Liver (tissue), 8 donors: ENCODE measurements at regions not wholly inside any gene's neighbourhood (a gene's known extent, or its start where the extent isn't known, plus 50 kb on each side); places are given as distances from the start of the nearest gene placed in this dataset.

Experiments used
- DNase-seq: peaks from one replicate; pipeline ENCODE4 v3.0.0-alpha.2; 2017; ENCODE audit warnings: low spot score
- H3K27ac ChIP-seq, 2 donors: one replicate each; pipeline ENCODE4 v1.7.0; 2013; ENCODE audit warnings: inconsistent platforms in 2 of 2, low read length in 2 of 2, control low read depth in 1 of 2, low read depth in 1 of 2, mild to moderate bottlenecking in 1 of 2
- H3K27me3 ChIP-seq, 4 donors: one replicate each; pipeline versions ENCODE4 v1.6.1 to v1.7.0; 2013; ENCODE audit warnings: low read length in 3 of 4, inconsistent platforms in 1 of 4, mild to moderate bottlenecking in 1 of 4, moderate library complexity in 1 of 4; ENCODE audit not compliant: control insufficient read depth in 4 of 4, insufficient read depth in 4 of 4
- H3K36me3 ChIP-seq, 4 donors: one replicate each; pipeline versions ENCODE4 v1.6.1 to v1.7.0; 2013; ENCODE audit warnings: low read length in 3 of 4, mild to moderate bottlenecking in 3 of 4, low read depth in 1 of 4, moderate library complexity in 1 of 4; ENCODE audit not compliant: control insufficient read depth in 4 of 4, insufficient read depth in 3 of 4
- H3K4me1 ChIP-seq, 4 donors: one replicate each; pipeline versions ENCODE4 v1.6.1 to v1.7.0; 2013; ENCODE audit warnings: low read length in 3 of 4, mild to moderate bottlenecking in 3 of 4, moderate library complexity in 1 of 4; ENCODE audit not compliant: control insufficient read depth in 4 of 4, insufficient read depth in 4 of 4
- H3K4me3 ChIP-seq, 3 donors: one replicate each; pipeline versions ENCODE4 v1.6.1 to v1.7.0; 2013; ENCODE audit warnings: low read length in 3 of 3, control low read depth in 1 of 3, low read depth in 1 of 3, mild to moderate bottlenecking in 1 of 3
- H3K9ac ChIP-seq, 2 donors: one replicate each; pipeline ENCODE4 v1.7.0; 2013; ENCODE audit warnings: low read length in 2 of 2, mild to moderate bottlenecking in 2 of 2, moderate library complexity in 2 of 2, control low read depth in 1 of 2, low read depth in 1 of 2
- H3K9me3 ChIP-seq, 4 donors: one replicate each; pipeline versions ENCODE4 v1.6.1 to v1.7.0; 2013; ENCODE audit warnings: low read length in 3 of 4; ENCODE audit not compliant: control insufficient read depth in 4 of 4
- ATF3 ChIP-seq: IDR thresholded peaks from 2 replicates; pipeline ENCODE4 v1.6.1; 2016; ENCODE audit warnings: antibody characterized with exemption
- EGR1 ChIP-seq, 2 donors: IDR thresholded peaks; 2 replicates each; pipeline ENCODE4 v1.6.1; 2016 to 2018; ENCODE audit warnings: antibody characterized with exemption in 2 of 2, low read depth in 2 of 2
- FOXA1 ChIP-seq: IDR thresholded peaks from 2 replicates; pipeline ENCODE4 v1.6.1; 2016; ENCODE audit warnings: antibody characterized with exemption
- FOXA2 ChIP-seq: IDR thresholded peaks from 2 replicates; pipeline ENCODE4 v1.6.1; 2016; ENCODE audit warnings: antibody characterized with exemption
- GABPA ChIP-seq, 2 donors: IDR thresholded peaks in 1 of 2; conservative IDR thresholded peaks in 1 of 2; 2 replicates each; pipeline ENCODE4 v1.6.1; 2016; ENCODE audit warnings: antibody characterized with exemption in 2 of 2, mild to moderate bottlenecking in 1 of 2, moderate library complexity in 1 of 2
- HNF4A ChIP-seq, 2 donors: conservative IDR thresholded peaks; 2 replicates each; pipeline ENCODE4 v1.6.1; 2016; ENCODE audit warnings: antibody characterized with exemption in 2 of 2, mild to moderate bottlenecking in 2 of 2
- HNF4G ChIP-seq: IDR thresholded peaks from 2 replicates; pipeline ENCODE4 v1.6.1; 2016; ENCODE audit warnings: antibody characterized with exemption
- JUND ChIP-seq, 2 donors: IDR thresholded peaks; 2 replicates each; pipeline ENCODE4 v1.6.1; 2016; ENCODE audit warnings: antibody characterized with exemption in 2 of 2
- NR2F2 ChIP-seq: IDR thresholded peaks from 2 replicates; pipeline ENCODE4 v1.6.1; 2016; ENCODE audit warnings: antibody characterized with exemption
- RAD21 ChIP-seq, 2 donors: IDR thresholded peaks; 2 replicates each; pipeline ENCODE4 v1.6.1; 2016; ENCODE audit warnings: antibody characterized with exemption in 2 of 2, mild to moderate bottlenecking in 2 of 2
- RXRA ChIP-seq, 2 donors: IDR thresholded peaks; 2 replicates each; pipeline ENCODE4 v1.6.1; 2017 to 2018; ENCODE audit warnings: antibody characterized with exemption in 2 of 2, mild to moderate bottlenecking in 1 of 2
- SP1 ChIP-seq: IDR thresholded peaks from 2 replicates; pipeline ENCODE4 v1.6.1; 2018; ENCODE audit warnings: antibody characterized with exemption, mild to moderate bottlenecking
- TAF1 ChIP-seq: conservative IDR thresholded peaks from 2 replicates; pipeline ENCODE4 v1.6.1; 2016; ENCODE audit warnings: antibody characterized with exemption, mild to moderate bottlenecking
- YY1 ChIP-seq: IDR thresholded peaks from 2 replicates; pipeline ENCODE4 v1.6.1; 2016; ENCODE audit warnings: antibody characterized with exemption, mild to moderate bottlenecking
- ZBTB33 ChIP-seq: IDR thresholded peaks from 2 replicates; pipeline ENCODE4 v1.6.1; 2016; ENCODE audit warnings: antibody characterized with exemption
- WGBS: extraction: QIAGEN DNeasy Blood & Tissue Kit; methylation state at CpG from one replicate; pipeline ENCODE4 v1.1.7; 2013; 5-methylcytosine and 5-hydroxymethylcytosine counted together
- TF ChIP-seq, protein P1 (sequence below): IDR thresholded peaks from 2 replicates; pipeline ENCODE4 v1.6.1; 2016; ENCODE audit warnings: antibody characterized with exemption, mild to moderate bottlenecking
- TF ChIP-seq, protein P2 (sequence below): IDR thresholded peaks from 2 replicates; pipeline ENCODE4 v1.6.1; 2016; ENCODE audit warnings: antibody characterized with exemption
- TF ChIP-seq, protein P3 (sequence below): fragments of 150-350 bp; IDR thresholded peaks from 2 replicates; pipeline ENCODE4 v1.5.1; 2017; ENCODE audit warnings: improper control_type of control experiment, low read depth, low read length; ENCODE audit not compliant: missing input control
- donor health status: healthy.
- donor health status: healthy.
- donor health status: healthy.
- donor health status: healthy.
- donor health status: healthy.

GRCh38 chr18:14959550-14959949 is 211.6 kb downstream of the ANKRD30B start (continued):
- TF ChIP-seq RXRA (IDR thresholded peaks at IDR 0.05): no peak
- TF ChIP-seq, protein P1, sequence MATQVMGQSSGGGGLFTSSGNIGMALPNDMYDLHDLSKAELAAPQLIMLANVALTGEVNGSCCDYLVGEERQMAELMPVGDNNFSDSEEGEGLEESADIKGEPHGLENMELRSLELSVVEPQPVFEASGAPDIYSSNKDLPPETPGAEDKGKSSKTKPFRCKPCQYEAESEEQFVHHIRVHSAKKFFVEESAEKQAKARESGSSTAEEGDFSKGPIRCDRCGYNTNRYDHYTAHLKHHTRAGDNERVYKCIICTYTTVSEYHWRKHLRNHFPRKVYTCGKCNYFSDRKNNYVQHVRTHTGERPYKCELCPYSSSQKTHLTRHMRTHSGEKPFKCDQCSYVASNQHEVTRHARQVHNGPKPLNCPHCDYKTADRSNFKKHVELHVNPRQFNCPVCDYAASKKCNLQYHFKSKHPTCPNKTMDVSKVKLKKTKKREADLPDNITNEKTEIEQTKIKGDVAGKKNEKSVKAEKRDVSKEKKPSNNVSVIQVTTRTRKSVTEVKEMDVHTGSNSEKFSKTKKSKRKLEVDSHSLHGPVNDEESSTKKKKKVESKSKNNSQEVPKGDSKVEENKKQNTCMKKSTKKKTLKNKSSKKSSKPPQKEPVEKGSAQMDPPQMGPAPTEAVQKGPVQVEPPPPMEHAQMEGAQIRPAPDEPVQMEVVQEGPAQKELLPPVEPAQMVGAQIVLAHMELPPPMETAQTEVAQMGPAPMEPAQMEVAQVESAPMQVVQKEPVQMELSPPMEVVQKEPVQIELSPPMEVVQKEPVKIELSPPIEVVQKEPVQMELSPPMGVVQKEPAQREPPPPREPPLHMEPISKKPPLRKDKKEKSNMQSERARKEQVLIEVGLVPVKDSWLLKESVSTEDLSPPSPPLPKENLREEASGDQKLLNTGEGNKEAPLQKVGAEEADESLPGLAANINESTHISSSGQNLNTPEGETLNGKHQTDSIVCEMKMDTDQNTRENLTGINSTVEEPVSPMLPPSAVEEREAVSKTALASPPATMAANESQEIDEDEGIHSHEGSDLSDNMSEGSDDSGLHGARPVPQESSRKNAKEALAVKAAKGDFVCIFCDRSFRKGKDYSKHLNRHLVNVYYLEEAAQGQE: no peak
- no peak for TF ChIP-seq FOXA2
- TF ChIP-seq HNF4G: no peak
- no peak for TF ChIP-seq HNF4A (conservative IDR thresholded peaks at IDR 0.05)

- H3K4me3 ChIP-seq: no peak overlapping the region
- peaks cover 0 to 1% (median 0%) of the 10 kb centered on the region in 4 donors for H3K9me3 ChIP-seq
- 64% methylated on average over 5 of the region's 5 CpGs for WGBS
- no peak overlapping the region for H3K27ac ChIP-seq
- H3K4me1 ChIP-seq: no peaks in the 10 kb centered on the region
- DNase-seq: no peak
- H3K9ac ChIP-seq: no peak overlapping the region
- TF ChIP-seq EGR1 (IDR thresholded peaks at IDR 0.05; ENCODE audit: low read depth in 2 of 2) (no peak), ZBTB33 (no peak), YY1 (no peak), FOXA2 (no peak), JUND (IDR thresholded peaks at IDR 0.05) (no peak), SP1 (no peak), HNF4G (no peak), TAF1 (no peak), RXRA (IDR thresholded peaks at IDR 0.05) (no peak), RAD21 (IDR thresholded peaks at IDR 0.05) (no peak), ATF3 (no peak), FOXA1 (no peak), GABPA (IDR thresholded peaks at IDR 0.05 in 1 of 2, conservative IDR thresholded peaks at IDR 0.05 in 1 of 2) (no peak), HNF4A (conservative IDR thresholded peaks at IDR 0.05) (no peak), NR2F2 (no peak)
- TF ChIP-seq, protein P1: no peak
- TF ChIP-seq, protein P2, sequence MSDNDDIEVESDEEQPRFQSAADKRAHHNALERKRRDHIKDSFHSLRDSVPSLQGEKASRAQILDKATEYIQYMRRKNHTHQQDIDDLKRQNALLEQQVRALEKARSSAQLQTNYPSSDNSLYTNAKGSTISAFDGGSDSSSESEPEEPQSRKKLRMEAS: no peak
- TF ChIP-seq, protein P3, sequence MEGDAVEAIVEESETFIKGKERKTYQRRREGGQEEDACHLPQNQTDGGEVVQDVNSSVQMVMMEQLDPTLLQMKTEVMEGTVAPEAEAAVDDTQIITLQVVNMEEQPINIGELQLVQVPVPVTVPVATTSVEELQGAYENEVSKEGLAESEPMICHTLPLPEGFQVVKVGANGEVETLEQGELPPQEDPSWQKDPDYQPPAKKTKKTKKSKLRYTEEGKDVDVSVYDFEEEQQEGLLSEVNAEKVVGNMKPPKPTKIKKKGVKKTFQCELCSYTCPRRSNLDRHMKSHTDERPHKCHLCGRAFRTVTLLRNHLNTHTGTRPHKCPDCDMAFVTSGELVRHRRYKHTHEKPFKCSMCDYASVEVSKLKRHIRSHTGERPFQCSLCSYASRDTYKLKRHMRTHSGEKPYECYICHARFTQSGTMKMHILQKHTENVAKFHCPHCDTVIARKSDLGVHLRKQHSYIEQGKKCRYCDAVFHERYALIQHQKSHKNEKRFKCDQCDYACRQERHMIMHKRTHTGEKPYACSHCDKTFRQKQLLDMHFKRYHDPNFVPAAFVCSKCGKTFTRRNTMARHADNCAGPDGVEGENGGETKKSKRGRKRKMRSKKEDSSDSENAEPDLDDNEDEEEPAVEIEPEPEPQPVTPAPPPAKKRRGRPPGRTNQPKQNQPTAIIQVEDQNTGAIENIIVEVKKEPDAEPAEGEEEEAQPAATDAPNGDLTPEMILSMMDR: no peak
- H3K27me3 ChIP-seq: no peaks in the 10 kb centered on the region
- H3K36me3 ChIP-seq: no peaks in the 10 kb centered on the region
Observed at GRCh38 chr18:14961991-14962390, 214.0 kb downstream of the ANKRD30B start.
